Tibial artery (tissue), 4 donors: ENCODE measurements at regions not wholly inside any gene's neighbourhood (a gene's known extent, or its start where the extent isn't known, plus 50 kb on each side); places are given as distances from the start of the nearest gene placed in this dataset.

Experiments used
- DNase-seq, 2 donors: peaks; one replicate each; pipeline ENCODE4 v3.0.0-alpha.2; 2019
- H3K27ac ChIP-seq, 2 donors: fragments of 200-600 bp; sonication (generic) in 1 of 2; 1 replicate in 1 of 2; 2 replicates in 1 of 2; pipeline ENCODE4 v1.5.1; 2018 to 2019; ENCODE audit warnings: mild to moderate bottlenecking in 1 of 2
- H3K27me3 ChIP-seq, 2 donors: fragments of 200-600 bp; sonication (generic) in 1 of 2; one replicate each; pipeline versions ENCODE4 v1.5.1 to v1.6.0; 2016 to 2019
- H3K36me3 ChIP-seq, 3 donors: fragments of 200-600 bp; sonication (generic) in 2 of 3; one replicate each; pipeline ENCODE4 v1.5.1; 2016 to 2019; ENCODE audit warnings: mild to moderate bottlenecking in 2 of 3
- H3K4me1 ChIP-seq, 4 donors: fragments of 200-600 bp; sonication (generic) in 2 of 4; 1 replicate in 3 of 4; 2 replicates in 1 of 4; pipeline ENCODE4 v1.5.1; 2016 to 2019
- H3K4me3 ChIP-seq, 2 donors: fragments of 200-600 bp; sonication (generic) in 1 of 2; 1 replicate in 1 of 2; 2 replicates in 1 of 2; pipeline ENCODE4 v1.5.1; 2018 to 2019; ENCODE audit warnings: mild to moderate bottlenecking in 2 of 2
- H3K9me3 ChIP-seq, 3 donors: fragments of 200-600 bp; sonication (generic) in 1 of 3; one replicate each; pipeline ENCODE4 v1.5.1; 2016 to 2019
- intact Hi-C: fragments of 100-400 bp; cut with DNase I; formaldehyde crosslinking; loops from one replicate; pipeline ENCODE4 v1.15.0; 2023; ENCODE audit warnings: low total_unique reads
- TF ChIP-seq, protein P1 (sequence below), 2 experiments: fragments of 200-600 bp in 1 of 2; fragments of 450-650 bp in 1 of 2; IDR thresholded peaks; one replicate each; pipeline ENCODE4 v1.5.1; 2017 to 2019; ENCODE audit warnings: antibody characterized with exemption in 2 of 2, mild to moderate bottlenecking in 1 of 2, moderate library complexity in 1 of 2

GRCh38 chr6:101117393-101118135 is 236.4 kb upstream of the ASCC3 start:
- intact Hi-C loops, result no loop called here
- no peak overlapping the region for H3K27ac ChIP-seq
- no peaks in the 10 kb centered on the region for H3K4me1 ChIP-seq
- H3K36me3 ChIP-seq, result no peaks in the 10 kb centered on the region
- H3K27me3 ChIP-seq, result no peaks in the 10 kb centered on the region
- no peaks in the 10 kb centered on the region for H3K9me3 ChIP-seq
- TF ChIP-seq, protein P1, sequence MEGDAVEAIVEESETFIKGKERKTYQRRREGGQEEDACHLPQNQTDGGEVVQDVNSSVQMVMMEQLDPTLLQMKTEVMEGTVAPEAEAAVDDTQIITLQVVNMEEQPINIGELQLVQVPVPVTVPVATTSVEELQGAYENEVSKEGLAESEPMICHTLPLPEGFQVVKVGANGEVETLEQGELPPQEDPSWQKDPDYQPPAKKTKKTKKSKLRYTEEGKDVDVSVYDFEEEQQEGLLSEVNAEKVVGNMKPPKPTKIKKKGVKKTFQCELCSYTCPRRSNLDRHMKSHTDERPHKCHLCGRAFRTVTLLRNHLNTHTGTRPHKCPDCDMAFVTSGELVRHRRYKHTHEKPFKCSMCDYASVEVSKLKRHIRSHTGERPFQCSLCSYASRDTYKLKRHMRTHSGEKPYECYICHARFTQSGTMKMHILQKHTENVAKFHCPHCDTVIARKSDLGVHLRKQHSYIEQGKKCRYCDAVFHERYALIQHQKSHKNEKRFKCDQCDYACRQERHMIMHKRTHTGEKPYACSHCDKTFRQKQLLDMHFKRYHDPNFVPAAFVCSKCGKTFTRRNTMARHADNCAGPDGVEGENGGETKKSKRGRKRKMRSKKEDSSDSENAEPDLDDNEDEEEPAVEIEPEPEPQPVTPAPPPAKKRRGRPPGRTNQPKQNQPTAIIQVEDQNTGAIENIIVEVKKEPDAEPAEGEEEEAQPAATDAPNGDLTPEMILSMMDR (IDR thresholded peaks at IDR 0.05), result no peak
- H3K4me3 ChIP-seq, result no peak overlapping the region
- DNase-seq, result no peak

- TF ChIP-seq, protein P1 (IDR thresholded peaks at IDR 0.05), result no peak
- Histone ChIP-seq H3K4me3 (no peak overlapping the region), H3K27me3 (no peaks in the 10 kb centered on the region), H3K27ac (no peak overlapping the region), H3K36me3 (no peaks in the 10 kb centered on the region), H3K4me1 (no peaks in the 10 kb centered on the region), H3K9me3 (no peaks in the 10 kb centered on the region)
- intact Hi-C loops, result no loop called here
- no peak for DNase-seq
These were observed 236.9 kb upstream of the ASCC3 start for GRCh38 chr6:101118136-101118396.

DNA sequence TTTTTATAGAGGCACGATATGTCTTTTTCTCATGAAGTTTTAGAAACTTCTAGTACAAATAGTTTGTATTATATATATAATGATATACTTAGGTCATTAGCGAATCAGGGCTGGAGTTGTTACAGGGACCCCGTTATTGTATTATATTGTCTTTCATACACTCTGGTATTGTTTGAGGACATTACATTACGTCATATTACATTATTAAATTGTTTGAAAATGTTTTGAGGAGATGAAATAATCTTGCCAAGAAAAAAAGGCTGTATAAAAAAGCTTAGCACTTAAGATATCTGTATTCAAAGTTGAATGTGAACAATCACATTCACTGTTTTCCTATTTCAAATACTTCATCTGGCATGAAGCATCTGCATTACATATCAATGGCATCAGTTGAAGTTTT is 239.6 kb upstream of the ASCC3 start:
- no peak overlapping the region for H3K4me3 ChIP-seq
- H3K9me3 ChIP-seq, result no peaks in the 10 kb centered on the region
- H3K4me1 ChIP-seq, result peaks cover 0 to 3% (median 0%) of the 10 kb centered on the region in 4 donors
- intact Hi-C loops, result no loop called here
- no peak for DNase-seq
- no peaks in the 10 kb centered on the region for H3K27me3 ChIP-seq
- no peaks in the 10 kb centered on the region for H3K36me3 ChIP-seq
- no peak overlapping the region for H3K27ac ChIP-seq
- TF ChIP-seq, protein P1 (IDR thresholded peaks at IDR 0.05), result no peak

GRCh38 chr6:101125380-101125971 is 244.3 kb upstream of the ASCC3 start:
- H3K27ac ChIP-seq, result no peak overlapping the region
- no peak overlapping the region for H3K4me3 ChIP-seq
- H3K4me1 ChIP-seq, result peaks cover 0 to 13% (median 5%) of the 10 kb centered on the region in 4 donors
- peaks cover 0 to 3% (median 0%) of the 10 kb centered on the region in 3 donors for H3K9me3 ChIP-seq
- no peak for DNase-seq
- no peaks in the 10 kb centered on the region for H3K27me3 ChIP-seq
- H3K36me3 ChIP-seq, result no peaks in the 10 kb centered on the region
- intact Hi-C loops, result no loop called here
- TF ChIP-seq, protein P1 (IDR thresholded peaks at IDR 0.05), result no peak

DNA sequence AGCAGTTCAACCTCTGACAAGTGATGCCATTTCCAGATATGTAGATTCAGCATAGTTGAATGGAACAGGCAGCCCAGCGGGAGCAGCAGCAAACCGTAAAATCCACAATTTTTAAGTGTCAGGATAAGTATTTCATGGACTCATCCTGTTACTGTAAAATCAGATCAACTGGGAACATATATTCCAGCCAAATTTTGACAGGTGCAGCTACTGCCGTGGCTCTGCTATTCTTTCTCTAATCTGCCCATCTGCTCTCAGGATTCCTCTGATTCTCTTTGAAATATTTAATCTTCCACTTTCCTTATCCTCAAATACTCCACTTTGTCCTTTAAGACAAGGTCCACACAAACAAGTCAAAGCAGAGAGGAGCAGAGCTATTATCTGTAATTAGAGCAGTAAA is 245.4 kb upstream of the ASCC3 start:
- peaks cover 0 to 13% (median 5%) of the 10 kb centered on the region in 4 donors for H3K4me1 ChIP-seq
- no peak for DNase-seq
- TF ChIP-seq, protein P1 (IDR thresholded peaks at IDR 0.05), result no peak
- intact Hi-C loops, result no loop called here
- no peaks in the 10 kb centered on the region for H3K36me3 ChIP-seq
- peaks cover 0 to 3% (median 0%) of the 10 kb centered on the region in 3 donors for H3K9me3 ChIP-seq
- H3K4me3 ChIP-seq, result no peak overlapping the region
- no peak overlapping the region for H3K27ac ChIP-seq
- H3K27me3 ChIP-seq, result no peaks in the 10 kb centered on the region
